ENCODE measurements at regions not wholly inside any gene's neighbourhood (a gene's known extent, or its start where the extent isn't known, plus 50 kb on each side); places are given as distances from the start of the nearest gene placed in this dataset.

- DNase-seq: no peak
Measured at GRCh38 chr1:119308806-119309205, 59.8 kb upstream of the HAO2 start.

- no peak for DNase-seq
Measured at GRCh38 chr1:119310301-119310700, 58.3 kb upstream of the HAO2 start.

DNA sequence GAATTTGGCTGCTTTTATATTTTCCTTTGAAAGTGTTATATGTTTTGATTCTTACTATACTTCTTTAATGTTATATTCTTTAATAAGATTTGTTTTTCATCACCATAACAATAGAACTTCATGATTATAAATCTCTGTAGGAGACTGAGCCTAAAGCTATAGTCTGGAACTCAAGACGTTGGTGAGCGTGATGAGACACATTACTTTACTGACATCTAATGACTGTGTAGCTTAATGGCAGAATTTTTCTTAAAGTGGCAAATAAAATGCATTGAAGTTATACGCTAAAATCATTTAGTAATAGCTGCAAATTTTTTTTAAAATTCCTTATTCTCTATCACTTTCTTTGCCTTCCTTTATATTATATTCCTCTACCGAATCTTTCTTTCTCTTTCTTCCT is 56.1 kb upstream of the HAO2 start:
- no peak for DNase-seq

- no peak for DNase-seq
Measured at GRCh38 chr1:119314001-119314796, 54.4 kb upstream of the HAO2 start.

GRCh38 chr1:119316870-119317416 is 51.6 kb upstream of the HAO2 start:
- DNase-seq: no peak

GRCh38 chr1:119318466-119319309 is 49.9 kb upstream of the HAO2 start:
- no peak for DNase-seq

Measured in SHP77 treated with DMSO at 0.1 percent for 48 hours (cell line).